ENCODE measurements at regions not wholly inside any gene's neighbourhood (a gene's known extent, or its start where the extent isn't known, plus 50 kb on each side); places are given as distances from the start of the nearest gene placed in this dataset.

- Histone ChIP-seq H3K9ac (no peak overlapping the region), H3K27me3 (no peaks in the 10 kb centered on the region), H3K4me1 (no peaks in the 10 kb centered on the region), H3F3A (ENCODE audit: low read depth) (no peaks in the 10 kb centered on the region), H3K36me3 (no peaks in the 10 kb centered on the region), H3K27ac (no peak overlapping the region), H3K4me2 (no peak overlapping the region), H3K9me3 (ENCODE audit: low read depth) (no peaks in the 10 kb centered on the region), H3K4me3 (no peak overlapping the region), H3K79me2 (ENCODE audit: low read depth) (no peaks in the 10 kb centered on the region), H4K20me1 (ENCODE audit: low read depth) (no peaks in the 10 kb centered on the region), H2AFZ (replicated peaks) (no peak overlapping the region)
- DNase-seq (ENCODE audit: low spot score): no peak
- TF ChIP-seq EZH2phosphoT487 (IDR thresholded peaks at IDR 0.05): no peak
- TF ChIP-seq EZH2 (IDR thresholded peaks at IDR 0.05): no peak
- TF ChIP-seq CTCF (IDR thresholded peaks at IDR 0.05): no peak
- no peaks in the 10 kb centered on the region for H3K4me1 Mint-ChIP-seq
- H3K27me3 Mint-ChIP-seq (ENCODE audit: insufficient read depth, low read depth): peaks cover 2% of the 10 kb centered on the region
- H3K9me3 Mint-ChIP-seq: no peaks in the 10 kb centered on the region
- no peaks in the 10 kb centered on the region for H3K36me3 Mint-ChIP-seq
- no peak overlapping the region for H3K4me3 Mint-ChIP-seq
- no peak overlapping the region for H3K27ac Mint-ChIP-seq
These were observed 415.0 kb upstream of the SLITRK1 start for GRCh38 chr13:84297251-84297650.

GRCh38 chr13:84296401-84296800 lies 414.1 kb upstream of the SLITRK1 start:
- no peak overlapping the region for H3K27ac ChIP-seq
- H3K4me1 ChIP-seq: no peaks in the 10 kb centered on the region
- Mint-ChIP-seq H3K27ac (no peak overlapping the region), H3K4me1 (no peaks in the 10 kb centered on the region), H3K4me3 (no peak overlapping the region), H3K9me3 (no peaks in the 10 kb centered on the region), H3K36me3 (no peaks in the 10 kb centered on the region), H3K27me3 (ENCODE audit: insufficient read depth, low read depth) (peaks cover 2% of the 10 kb centered on the region)
- H3K36me3 ChIP-seq: no peaks in the 10 kb centered on the region
- TF ChIP-seq EZH2 (IDR thresholded peaks at IDR 0.05) (no peak), CTCF (IDR thresholded peaks at IDR 0.05) (no peak), EZH2phosphoT487 (IDR thresholded peaks at IDR 0.05) (no peak)
- no peaks in the 10 kb centered on the region for H3K9me3 ChIP-seq (ENCODE audit: low read depth)
- no peak overlapping the region for H3K9ac ChIP-seq
- H3K79me2 ChIP-seq (ENCODE audit: low read depth): no peaks in the 10 kb centered on the region
- H3K27me3 ChIP-seq: no peaks in the 10 kb centered on the region
- no peaks in the 10 kb centered on the region for H4K20me1 ChIP-seq (ENCODE audit: low read depth)
- H3K4me2 ChIP-seq: no peak overlapping the region
- no peak for DNase-seq (ENCODE audit: low spot score)
- H2AFZ ChIP-seq (replicated peaks): no peak overlapping the region
- no peaks in the 10 kb centered on the region for H3F3A ChIP-seq (ENCODE audit: low read depth)
- no peak overlapping the region for H3K4me3 ChIP-seq

- Mint-ChIP-seq H3K4me1 (no peaks in the 10 kb centered on the region), H3K9me3 (no peaks in the 10 kb centered on the region), H3K36me3 (no peaks in the 10 kb centered on the region), H3K27ac (no peak overlapping the region), H3K4me3 (no peak overlapping the region), H3K27me3 (ENCODE audit: insufficient read depth, low read depth) (peaks cover 2% of the 10 kb centered on the region)
- no peak for DNase-seq (ENCODE audit: low spot score)
- no peak overlapping the region for H3K9ac ChIP-seq
- H3K9me3 ChIP-seq (ENCODE audit: low read depth): no peaks in the 10 kb centered on the region
- H4K20me1 ChIP-seq (ENCODE audit: low read depth): no peaks in the 10 kb centered on the region
- no peaks in the 10 kb centered on the region for H3K36me3 ChIP-seq
- H3K79me2 ChIP-seq (ENCODE audit: low read depth): no peaks in the 10 kb centered on the region
- H3K4me2 ChIP-seq: no peak overlapping the region
- no peak overlapping the region for H2AFZ ChIP-seq (replicated peaks)
- H3K4me1 ChIP-seq: no peaks in the 10 kb centered on the region
- H3K4me3 ChIP-seq: no peak overlapping the region
- H3K27ac ChIP-seq: no peak overlapping the region
- no peaks in the 10 kb centered on the region for H3K27me3 ChIP-seq
- TF ChIP-seq EZH2 (IDR thresholded peaks at IDR 0.05): no peak
- TF ChIP-seq EZH2phosphoT487 (IDR thresholded peaks at IDR 0.05): no peak
- no peak for TF ChIP-seq CTCF (IDR thresholded peaks at IDR 0.05)
- no peaks in the 10 kb centered on the region for H3F3A ChIP-seq (ENCODE audit: low read depth)
These were observed 412.3 kb upstream of the SLITRK1 start for GRCh38 chr13:84294576-84294975.

GRCh38 chr13:84290386-84290785 lies 408.1 kb upstream of the SLITRK1 start:
- no peak for DNase-seq (ENCODE audit: low spot score)
- Histone ChIP-seq H3K27ac (no peak overlapping the region), H3K4me1 (no peaks in the 10 kb centered on the region), H3F3A (ENCODE audit: low read depth) (no peaks in the 10 kb centered on the region), H3K4me2 (no peak overlapping the region), H3K79me2 (ENCODE audit: low read depth) (no peaks in the 10 kb centered on the region), H3K4me3 (no peak overlapping the region), H3K27me3 (no peaks in the 10 kb centered on the region), H4K20me1 (ENCODE audit: low read depth) (no peaks in the 10 kb centered on the region), H3K36me3 (no peaks in the 10 kb centered on the region), H3K9ac (no peak overlapping the region), H3K9me3 (ENCODE audit: low read depth) (no peaks in the 10 kb centered on the region), H2AFZ (replicated peaks) (no peak overlapping the region)
- Mint-ChIP-seq H3K4me3 (no peak overlapping the region), H3K4me1 (no peaks in the 10 kb centered on the region), H3K9me3 (no peaks in the 10 kb centered on the region), H3K36me3 (no peaks in the 10 kb centered on the region), H3K27me3 (ENCODE audit: insufficient read depth, low read depth) (no peaks in the 10 kb centered on the region), H3K27ac (no peak overlapping the region)
- TF ChIP-seq EZH2 (IDR thresholded peaks at IDR 0.05): no peak
- no peak for TF ChIP-seq CTCF (IDR thresholded peaks at IDR 0.05)
- no peak for TF ChIP-seq EZH2phosphoT487 (IDR thresholded peaks at IDR 0.05)
